ENCODE measurements at regions not wholly inside any gene's neighbourhood (a gene's known extent, or its start where the extent isn't known, plus 50 kb on each side); places are given as distances from the start of the nearest gene placed in this dataset.

DNA sequence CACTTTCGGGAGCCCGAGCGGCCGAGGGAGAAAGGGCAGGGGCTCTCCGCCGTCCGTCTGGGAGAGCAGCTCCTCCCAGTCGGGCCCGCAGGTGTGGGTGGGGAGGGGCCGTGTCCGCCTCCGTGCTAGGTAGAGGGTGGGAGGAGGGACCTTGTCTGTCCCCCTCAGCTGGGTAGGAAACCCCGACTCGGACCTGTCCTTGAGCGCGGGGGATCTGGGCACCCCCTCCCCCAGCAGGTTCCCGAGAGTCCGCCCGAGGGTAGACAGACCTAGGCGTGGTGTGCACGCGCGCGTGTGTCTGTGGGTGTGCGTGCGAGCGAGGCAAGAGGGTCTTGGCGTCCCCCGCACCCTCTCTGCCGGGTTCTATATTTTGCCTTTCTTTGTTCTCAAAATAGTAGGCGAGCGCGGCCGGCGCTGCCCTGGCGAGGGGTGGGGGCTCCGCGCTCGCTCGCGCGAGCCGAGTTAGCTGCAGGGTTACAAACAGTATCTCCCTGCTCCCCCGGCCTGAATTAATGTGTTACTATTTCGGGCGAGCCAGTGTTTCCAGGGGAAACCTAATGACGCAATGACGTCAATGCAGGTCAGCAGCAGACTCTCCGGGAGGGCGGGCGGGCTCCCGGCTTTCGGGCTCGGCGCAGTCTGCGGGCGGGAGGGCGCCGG, 73.9 kb upstream of the LEP start:
- DNase-seq (ENCODE audit: extremely low spot score, insufficient read length, low read depth), result no peak
- no peak for FAIRE-seq

DNA sequence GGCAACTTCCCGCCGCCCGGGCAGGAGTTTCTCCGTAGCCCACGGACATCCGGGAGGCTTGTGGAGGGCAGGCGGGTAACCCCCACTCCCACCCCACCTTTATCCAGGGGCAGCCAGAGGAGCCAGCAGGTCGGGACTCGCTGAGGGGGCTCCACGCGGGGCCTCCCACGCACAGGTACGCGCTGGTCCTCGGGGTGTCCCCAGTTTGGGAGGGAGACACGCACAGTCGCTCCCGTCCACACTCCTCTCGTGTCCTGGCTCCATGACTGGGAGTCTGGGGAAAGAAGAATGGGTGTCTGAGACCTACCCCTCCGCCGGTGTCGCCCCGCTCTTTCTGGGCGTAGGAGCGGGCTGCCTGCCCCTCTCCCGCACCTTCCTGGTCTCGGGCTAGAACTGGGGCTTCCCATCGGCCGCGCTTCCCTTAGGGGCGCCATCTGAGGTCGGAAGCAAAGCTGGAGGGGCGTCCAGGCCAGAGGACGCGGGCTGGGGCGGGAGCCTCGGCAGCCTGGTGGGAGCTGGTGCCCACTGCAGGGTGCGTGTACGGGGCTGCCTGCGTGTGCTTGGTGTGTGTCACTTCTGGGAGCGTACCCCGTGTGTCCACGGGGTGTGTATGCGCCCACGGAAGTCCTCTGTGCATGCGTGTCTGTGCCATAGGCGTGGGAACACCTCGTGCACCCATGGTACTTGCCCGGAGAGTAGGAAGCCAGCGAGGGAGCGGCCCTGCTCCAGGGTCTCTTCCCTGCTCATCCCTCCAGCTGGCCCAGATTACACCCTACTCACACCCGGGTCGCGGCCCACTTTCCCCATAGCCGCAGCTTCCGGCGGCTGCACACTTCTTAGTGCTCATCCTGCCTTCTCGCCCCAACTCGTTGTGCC, 73.0 kb upstream of the LEP start:
- DNase-seq (ENCODE audit: extremely low spot score, insufficient read length, low read depth) (no peak), FAIRE-seq (no peak)

DNA sequence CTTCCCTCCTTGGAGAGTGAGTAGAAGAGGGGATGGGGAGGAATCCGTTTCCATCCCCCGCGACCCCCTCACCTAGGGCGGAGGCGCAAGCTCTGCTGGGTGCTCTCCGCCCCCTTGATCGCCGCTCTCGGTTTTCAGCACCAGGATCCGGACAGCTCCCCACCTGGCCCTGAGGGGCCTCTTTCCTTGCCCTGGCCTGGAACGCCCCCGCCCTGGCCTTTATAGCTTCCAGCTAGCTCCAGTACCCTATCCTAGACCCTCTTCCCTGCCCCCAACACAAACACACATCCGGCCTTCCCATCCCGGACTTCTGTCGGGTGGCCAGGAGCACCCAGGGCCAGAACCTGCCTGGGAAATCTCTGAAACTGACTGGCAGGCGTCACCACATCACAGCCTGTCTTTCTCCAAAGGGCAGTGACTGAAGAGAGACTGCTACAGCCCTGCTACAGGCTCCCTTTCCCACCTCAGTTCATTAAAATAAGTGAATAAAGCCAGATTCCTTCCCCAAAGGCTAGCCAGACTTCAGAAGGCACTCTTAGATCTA, 72.3 kb upstream of the LEP start:
- FAIRE-seq, result no peak
- no peak for DNase-seq (ENCODE audit: extremely low spot score, insufficient read length, low read depth)

DNA sequence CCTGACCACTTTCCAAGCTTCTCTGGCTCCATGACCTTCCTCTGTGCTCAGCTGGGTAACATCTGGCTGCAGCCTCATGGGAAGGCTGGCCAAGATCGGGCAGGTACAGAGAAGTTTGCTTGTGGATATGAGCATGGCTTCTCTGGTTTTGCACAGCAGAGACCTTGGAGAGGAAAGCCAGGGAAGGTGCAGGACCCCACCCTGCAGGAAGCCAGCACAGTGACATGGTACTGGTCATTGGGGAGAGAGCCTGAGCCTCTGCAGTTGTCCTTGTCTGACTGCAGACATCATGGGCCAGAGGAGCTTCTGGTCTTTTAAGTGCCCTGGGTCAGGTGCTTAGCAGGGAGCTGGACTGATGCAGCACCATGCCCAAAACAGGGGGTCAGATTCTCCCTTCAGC, 70.6 kb upstream of the LEP start:
- DNase-seq (ENCODE audit: extremely low spot score, insufficient read length, low read depth), result no peak
- no peak for FAIRE-seq

DNA sequence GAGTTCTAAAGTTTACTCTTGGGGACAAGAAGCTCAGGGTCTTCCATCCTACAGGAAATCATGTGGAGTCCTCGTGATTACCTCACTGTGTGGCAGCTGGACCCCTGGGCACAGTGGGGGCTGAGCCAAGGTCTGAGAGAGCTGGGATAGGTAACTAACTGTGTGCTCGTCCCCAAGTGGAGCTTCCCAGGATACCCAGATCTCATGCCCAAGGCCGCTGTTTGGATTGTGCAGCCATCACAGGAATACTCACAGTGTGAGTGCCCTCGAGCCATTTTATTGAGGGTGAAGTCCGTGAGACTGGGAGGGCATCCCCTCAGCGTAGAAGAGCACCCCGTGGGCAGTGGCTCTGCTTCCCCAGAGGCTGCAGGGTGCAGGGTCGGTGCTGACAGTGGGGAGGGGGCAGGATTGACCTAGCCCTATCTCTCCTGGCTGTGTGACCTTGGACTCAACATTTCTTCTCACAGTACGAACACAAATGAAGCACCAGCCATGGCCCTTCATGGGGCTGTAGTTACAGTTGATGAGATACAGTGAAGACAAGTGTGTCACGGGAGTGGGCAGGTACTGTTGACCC, 69.6 kb upstream of the LEP start:
- FAIRE-seq (no peak), DNase-seq (ENCODE audit: extremely low spot score, insufficient read length, low read depth) (no peak)

DNA sequence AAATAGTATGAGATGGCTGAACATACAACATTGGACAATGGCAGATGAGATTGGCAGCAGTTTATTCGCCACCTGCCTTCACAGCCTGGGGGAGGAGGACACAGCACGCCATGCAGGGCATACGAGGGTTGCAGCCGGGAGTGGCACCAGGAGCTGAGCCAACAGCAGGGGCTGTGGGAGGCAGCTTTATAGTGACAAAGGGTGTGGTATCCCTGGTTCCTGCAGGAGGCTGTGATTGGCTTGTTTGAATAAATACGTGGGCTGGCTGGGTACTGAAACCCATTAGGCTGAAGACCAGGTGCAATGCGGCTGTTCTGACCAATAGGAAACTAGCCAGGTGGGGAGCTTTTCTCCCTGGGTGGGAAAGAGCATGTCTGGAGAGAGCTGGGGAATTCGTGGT, 68.9 kb upstream of the LEP start:
- DNase-seq (ENCODE audit: extremely low spot score, insufficient read length, low read depth) (no peak), FAIRE-seq (no peak)

DNA sequence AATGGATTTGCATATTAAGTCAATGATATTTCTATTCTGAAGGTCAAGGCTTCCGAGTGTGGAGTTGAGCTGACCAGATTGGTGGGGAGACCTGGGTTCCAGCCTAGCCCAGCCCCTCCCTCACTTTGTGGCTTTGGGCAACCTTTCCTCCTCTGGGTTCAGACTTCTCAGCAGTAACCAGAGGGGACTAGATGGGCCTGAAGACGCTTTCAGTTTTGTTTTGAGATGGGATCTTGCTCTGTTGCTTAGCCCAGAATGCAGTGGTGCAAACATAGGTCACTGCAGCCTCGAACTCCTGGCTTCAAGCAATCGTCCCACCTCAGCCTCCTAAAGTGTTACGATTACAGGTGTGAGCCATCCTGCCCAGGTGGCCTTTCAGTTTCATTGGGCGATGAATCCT, 68.1 kb upstream of the LEP start:
- FAIRE-seq, result peak; percentile 64
- no peak for DNase-seq (ENCODE audit: extremely low spot score, insufficient read length, low read depth)

DNA sequence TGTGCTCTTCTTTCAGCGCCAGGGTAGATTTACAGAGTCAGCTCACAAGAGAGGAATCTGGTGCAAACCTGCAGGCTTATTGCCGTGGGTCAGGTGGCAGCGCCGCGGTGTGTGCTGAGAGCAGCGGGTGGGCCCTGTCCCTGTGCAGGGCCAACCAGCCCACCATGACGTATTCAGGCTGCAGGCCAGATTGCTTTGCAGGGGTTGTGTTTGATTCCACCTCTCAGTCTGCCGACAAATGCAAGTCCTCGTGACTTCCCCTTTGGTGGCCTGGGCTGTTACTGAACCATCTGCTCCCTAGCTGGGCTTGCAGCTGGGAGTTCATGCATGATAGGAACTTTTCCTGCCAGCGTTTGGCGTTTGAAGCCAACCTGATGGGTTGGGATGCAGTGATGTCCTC, 66.7 kb upstream of the LEP start:
- FAIRE-seq, result no peak
- no peak for DNase-seq (ENCODE audit: extremely low spot score, insufficient read length, low read depth)

DNA sequence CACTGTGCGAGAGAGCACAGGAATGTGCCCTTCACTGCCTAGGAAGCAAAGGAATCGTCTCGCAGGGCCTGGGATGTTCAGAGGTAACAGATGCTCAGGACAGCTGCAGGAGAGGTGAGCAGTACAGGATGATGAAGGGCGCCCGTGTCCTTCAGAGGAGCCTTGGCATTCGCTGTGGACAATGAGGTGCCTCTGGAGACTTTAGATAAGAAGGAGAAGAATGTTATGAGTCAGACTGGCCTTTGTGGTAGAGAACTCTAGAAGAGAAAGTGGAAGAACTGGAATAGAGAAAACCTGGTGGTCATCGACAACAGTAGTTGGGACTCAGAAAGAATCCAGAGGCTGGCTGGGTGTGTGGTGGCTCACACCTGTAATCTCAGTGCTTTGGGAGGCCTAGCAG, 64.4 kb upstream of the LEP start:
- DNase-seq (ENCODE audit: extremely low spot score, insufficient read length, low read depth), result no peak
- FAIRE-seq, result no peak

DNA sequence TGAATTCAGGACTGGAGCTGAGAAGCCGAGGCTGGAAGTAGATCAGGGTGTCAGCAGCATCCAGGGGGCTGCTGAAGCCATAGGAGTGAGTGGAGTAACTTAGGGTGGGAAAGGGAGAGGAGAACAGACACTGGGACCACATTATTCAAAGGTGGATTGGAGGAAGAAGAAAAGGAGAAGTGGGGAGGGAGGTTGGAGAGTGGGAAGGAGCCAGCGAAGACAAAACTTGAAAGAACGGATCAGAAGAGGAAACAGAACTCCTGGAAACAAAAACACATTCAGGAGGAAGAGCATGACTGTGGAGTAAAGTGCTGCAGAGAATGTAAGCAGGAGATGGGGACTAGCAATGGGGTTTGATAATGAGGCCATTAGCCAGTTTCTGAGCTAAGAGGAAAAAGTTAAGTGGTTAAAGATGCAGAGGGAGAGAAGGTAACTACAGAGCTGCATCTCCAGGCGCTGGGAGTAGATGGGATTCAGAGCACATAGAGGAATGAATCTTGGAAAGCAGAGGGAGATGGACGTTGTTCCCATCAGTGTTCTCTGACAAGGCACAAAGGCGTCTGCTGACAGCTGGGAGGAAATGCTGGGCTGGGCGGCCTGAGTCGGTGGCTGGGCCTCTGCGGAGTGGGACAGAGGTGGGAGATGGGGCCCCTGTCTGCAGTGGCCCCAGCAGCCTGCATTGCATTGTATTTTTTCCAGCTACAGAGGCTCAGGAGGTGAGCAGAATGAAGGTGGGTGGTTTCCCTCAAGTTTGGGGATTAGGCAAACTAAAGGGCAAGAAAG, 63.1 kb upstream of the LEP start:
- DNase-seq (ENCODE audit: extremely low spot score, insufficient read length, low read depth), result no peak
- no peak for FAIRE-seq

DNA sequence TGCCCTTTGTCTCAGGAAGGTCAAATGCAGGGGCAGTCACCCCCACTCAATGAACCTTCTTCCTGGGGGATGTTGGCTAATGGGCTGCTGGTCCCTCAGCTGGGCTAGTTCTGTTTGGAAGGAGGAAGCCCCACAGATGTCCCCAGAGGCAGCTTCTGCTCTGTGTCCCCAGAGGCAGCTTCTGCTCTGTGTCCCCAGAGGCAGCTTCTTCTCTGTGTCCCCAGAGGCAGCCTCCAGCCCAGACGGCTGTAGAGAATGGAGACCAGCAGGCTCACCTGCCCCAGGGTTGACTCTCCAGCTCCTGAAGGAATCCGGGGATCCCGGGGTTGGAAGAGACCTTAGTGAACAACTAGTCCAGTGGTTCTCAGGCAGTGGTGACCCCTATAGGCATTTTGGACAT, 62.5 kb upstream of the LEP start:
- DNase-seq (ENCODE audit: extremely low spot score, insufficient read length, low read depth) (no peak), FAIRE-seq (no peak)

DNA sequence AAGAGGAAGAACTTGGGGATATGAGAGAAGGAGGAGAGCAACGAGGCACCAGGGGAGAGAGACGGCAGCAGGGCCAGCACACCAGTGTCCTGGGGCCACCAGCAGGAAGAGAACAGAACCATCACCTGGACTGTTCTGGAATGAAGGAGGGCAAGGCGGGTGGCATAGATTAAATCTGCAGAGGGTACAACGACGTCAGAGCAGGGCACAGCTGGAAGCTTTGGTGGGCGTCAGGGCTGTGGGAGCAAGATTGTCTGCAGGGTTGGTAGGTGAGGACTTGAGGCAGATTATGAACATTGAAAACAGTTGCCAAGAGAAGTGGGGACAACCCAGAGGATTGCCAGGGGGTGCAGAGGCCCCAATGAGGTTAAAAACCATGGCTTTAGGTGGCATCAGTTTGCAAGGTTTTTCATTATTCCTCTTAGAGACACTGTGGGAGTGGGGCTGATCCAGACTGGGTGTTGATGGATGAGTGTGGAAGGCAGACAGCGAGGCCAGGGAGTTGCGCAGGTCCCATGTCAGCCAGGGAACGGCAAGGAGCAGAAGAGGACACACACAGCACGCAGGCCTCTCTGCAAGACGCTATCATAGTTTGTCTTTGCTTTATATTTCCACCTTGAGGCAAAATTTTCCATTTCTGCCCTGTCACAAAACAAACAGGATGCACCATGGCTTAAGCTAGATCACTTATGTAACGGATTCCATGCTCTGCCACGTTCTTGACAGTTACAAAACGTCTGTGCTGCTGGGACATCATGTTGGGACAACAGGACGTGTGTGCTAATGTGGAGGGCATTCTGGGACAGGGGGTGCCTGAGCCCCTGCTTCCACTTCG, 52.5 kb upstream of the LEP start:
- FAIRE-seq, result no peak
- DNase-seq (ENCODE audit: extremely low spot score, insufficient read length, low read depth), result no peak

DNA sequence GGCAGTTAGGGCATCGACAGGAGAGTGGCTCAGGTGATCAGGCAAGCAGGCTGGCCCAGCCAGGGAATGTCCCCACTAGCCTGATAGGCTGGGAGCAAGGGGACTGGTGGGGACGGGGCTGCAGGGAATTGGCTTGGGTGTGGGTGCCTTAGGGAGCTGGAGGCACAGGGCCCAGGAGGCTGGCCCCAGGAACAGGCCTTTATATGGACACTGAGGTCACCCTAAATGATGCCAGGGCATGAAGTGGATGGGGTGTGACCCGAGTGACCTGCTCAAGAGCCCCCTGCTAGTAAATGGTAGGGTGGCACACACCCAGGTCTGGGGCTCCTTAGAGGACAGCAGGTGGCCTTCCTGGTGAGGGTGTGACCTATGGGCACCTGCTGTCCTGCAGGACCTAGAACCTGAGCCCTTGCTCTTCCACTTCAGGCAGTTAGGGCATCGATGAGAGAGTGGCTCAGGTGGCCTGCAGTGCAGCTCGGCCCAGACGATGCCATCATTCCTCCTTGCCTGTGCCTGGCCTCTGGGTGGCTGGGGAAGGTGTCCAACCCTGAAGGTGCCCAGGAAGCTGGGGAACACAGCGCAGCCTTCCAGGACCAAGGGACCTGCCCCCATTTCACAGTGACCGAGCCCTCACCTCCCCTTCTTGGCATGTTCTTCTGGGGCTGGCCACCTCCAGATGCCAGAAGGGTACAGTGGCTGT, 51.7 kb upstream of the LEP start:
- FAIRE-seq (no peak), DNase-seq (ENCODE audit: extremely low spot score, insufficient read length, low read depth) (no peak)

DNA sequence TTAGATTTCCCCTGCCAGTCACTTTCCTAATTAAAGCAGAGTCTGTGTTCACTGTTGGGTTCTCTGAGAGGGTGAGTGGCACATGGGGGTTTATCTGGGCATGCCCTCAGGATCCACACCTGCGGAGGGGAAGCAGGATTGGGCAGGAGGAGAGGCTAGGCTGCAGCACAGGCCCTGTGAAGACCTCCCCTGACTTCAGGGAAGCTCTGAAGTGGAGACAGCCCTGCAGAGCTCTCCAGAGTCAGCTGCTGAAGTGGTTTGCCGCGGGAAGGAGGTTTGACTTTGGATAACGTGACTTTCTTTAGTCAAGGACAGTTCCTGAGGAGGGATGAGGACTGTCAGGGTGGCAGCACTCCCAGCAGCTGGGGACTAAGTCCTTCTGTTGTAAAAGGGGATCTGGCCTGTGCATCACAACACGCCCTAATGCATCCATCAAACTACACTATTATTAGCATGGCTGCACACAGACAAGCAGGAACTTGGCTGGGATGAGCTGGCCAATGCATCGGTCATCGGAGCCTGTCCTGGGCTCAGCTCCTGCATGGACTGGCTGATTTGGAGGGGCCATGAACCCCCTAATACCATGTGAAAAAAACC, 50.9 kb upstream of the LEP start:
- no peak for FAIRE-seq
- DNase-seq (ENCODE audit: extremely low spot score, insufficient read length, low read depth), result no peak

DNA sequence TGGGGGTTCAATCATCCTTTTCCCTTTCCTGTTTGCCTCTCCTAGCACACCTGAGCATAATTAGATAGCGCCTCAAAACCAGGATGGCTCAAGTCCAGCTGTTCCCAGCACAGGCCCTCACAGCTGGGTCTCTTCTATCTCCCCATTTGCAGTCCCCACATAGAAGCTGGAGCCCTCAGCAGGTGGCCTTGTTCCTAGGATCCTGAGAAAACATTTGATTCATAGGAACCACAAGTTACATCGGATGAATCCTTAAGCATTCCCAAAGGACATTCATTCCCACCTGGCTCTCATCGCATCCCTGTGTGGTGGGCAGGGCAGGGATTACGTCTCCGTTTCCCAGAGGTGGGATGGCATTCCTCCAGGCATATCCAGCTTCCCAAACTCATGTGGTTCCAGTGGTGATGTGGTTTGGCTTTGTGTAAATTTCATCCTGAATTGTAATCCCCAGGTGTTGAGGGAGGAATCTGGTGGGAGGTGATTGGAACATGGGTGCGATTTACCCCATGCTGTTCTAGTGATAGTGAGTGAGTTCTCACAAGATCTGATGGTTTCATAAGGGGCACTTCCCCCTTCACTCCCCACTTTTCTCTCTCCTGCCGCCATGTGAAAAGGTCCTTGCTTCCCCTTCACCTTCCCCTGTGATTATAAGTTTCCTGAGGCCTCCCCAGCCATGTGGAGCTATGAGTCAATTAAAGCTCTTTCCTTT, 49.8 kb upstream of the LEP start:
- FAIRE-seq (no peak), DNase-seq (ENCODE audit: extremely low spot score, insufficient read length, low read depth) (no peak)
